Heart right ventricle (tissue), 16 donors: ENCODE measurements at regions not wholly inside any gene's neighbourhood (a gene's known extent, or its start where the extent isn't known, plus 50 kb on each side); places are given as distances from the start of the nearest gene placed in this dataset.

ENCODE experiments used
- ATAC-seq, 8 donors: fragments of 200-7000 bp; cut with Tn5 transposase; one replicate each; pipeline ENCODE4 v1.9.1; 2020; ENCODE audit warnings: mild to moderate bottlenecking in 8 of 8, moderate library complexity in 8 of 8, moderate number of reproducible peaks in 1 of 8
- DNase-seq, 2 donors: peaks; one replicate each; pipeline ENCODE4 v3.0.0-alpha.2; 2020
- H3K27ac ChIP-seq, 10 donors: fragments of 200-600 bp; sonication (generic) in 2 of 10; one replicate each; pipeline versions ENCODE4 v1.5.0 to v1.8.0; 2020 to 2022; ENCODE audit warnings: mild to moderate bottlenecking in 3 of 10
- H3K27me3 ChIP-seq, 7 donors: fragments of 200-600 bp; one replicate each; pipeline ENCODE4 v1.8.0; 2021 to 2022; ENCODE audit warnings: mild to moderate bottlenecking in 2 of 7
- H3K36me3 ChIP-seq, 9 donors: fragments of 200-600 bp; sonication (generic) in 1 of 9; one replicate each; pipeline versions ENCODE4 v1.5.0 to v1.8.0; 2020 to 2022; ENCODE audit warnings: mild to moderate bottlenecking in 2 of 9
- H3K4me1 ChIP-seq, 9 donors: fragments of 200-600 bp; sonication (generic) in 1 of 9; one replicate each; pipeline versions ENCODE4 v1.5.0 to v1.8.0; 2020 to 2022; ENCODE audit warnings: mild to moderate bottlenecking in 4 of 9
- H3K4me3 ChIP-seq, 10 donors: fragments of 200-600 bp; sonication (generic) in 2 of 10; one replicate each; pipeline versions ENCODE4 v1.5.0 to v1.8.0; 2020 to 2022; ENCODE audit warnings: mild to moderate bottlenecking in 7 of 10, moderate library complexity in 2 of 10
- H3K9me3 ChIP-seq, 11 donors: fragments of 200-600 bp in 10 of 11; sonication (generic) in 2 of 11; one replicate each; pipeline versions ENCODE4 v1.5.0 to v1.8.0; 2013 to 2022; ENCODE audit warnings: mild to moderate bottlenecking in 2 of 11, control low read depth in 1 of 11, moderate library complexity in 1 of 11
- WGBS, 2 donors: extraction: QIAGEN DNeasy Blood & Tissue Kit; methylation state at CpG; one replicate each; pipeline ENCODE4 v1.1.7; 2013; ENCODE audit warnings: inconsistent platforms in 1 of 2; 5-methylcytosine and 5-hydroxymethylcytosine counted together
- intact Hi-C, 10 donors: fragments of 100-400 bp; cut with DNase I; formaldehyde crosslinking; loops; one replicate each; pipeline versions ENCODE4 v1.11.1 to v1.14.2; 2022
- TF ChIP-seq, protein P1 (sequence below), 9 donors: fragments of 200-600 bp; sonication (generic) in 2 of 9; IDR thresholded peaks; one replicate each; pipeline versions ENCODE4 v1.5.0 to v1.8.0; 2021 to 2022; ENCODE audit warnings: antibody characterized with exemption in 9 of 9, mild to moderate bottlenecking in 5 of 9, moderate library complexity in 1 of 9
- donor health status: Arrhythmogenic right ventricular cardiomyopathy.
- donor health status: ischemic (EF 13 %, LVEDD 7.1; RV severe dilation, severe dysfunction).
- donor health status: healthy with polysubstance abuse.
- donor health status: DM: no; HTN: yes; CAD: no.
- donor health status: DM: no; HTN: no; CAD: no.
- donor health status: ischemic (EF 25% LVEDD 6.9; RV normal size, moderate dysfunction).
- donor health status: ischemic (EF 25% LVEDD 5.7; RV mildly dilated, moderate dysfunction).
- donor health status: healthy.
- donor health status: DM: yes; HTN: yes; CAD: no.
- donor health status: Ischemic cardiomyopathy.
- donor health status: ischemic (EF 35%, LVEDD 5.7; RV mildly dilated, moderate dysfunction).
- donor health status: nonischemic (EF 11% LVEDD 7.7; RV severe dilation, severe dysfunction).
- donor health status: DM: yes; HTN: yes; CAD: no.
- donor health status: PGD.
- donor health status: ischemic (EF 29% LVEDD 5.4; RV normal size, mild dysfunction).
- donor health status: nonischemic (EF 23%, LVEDD 6.1; RV moderate dilation, normal function).

DNA sequence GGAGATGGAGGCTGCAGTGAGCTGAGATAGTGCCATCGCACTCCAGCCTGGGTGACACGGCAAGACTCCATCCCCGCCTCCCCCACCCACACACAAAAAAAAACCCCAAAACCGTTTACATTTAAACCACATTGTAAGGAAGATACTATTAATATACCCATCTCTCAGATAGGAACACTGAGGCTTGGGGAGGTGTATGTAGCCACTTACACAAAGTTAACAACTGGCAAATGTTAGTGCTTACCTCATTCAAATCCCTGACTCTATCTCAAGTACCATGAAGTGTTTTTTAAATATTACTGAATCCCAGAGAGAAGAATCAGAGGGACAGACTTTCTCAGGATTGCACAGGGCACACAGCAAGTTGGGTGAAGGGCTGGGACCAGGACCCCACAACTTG is 164.5 kb downstream of the MIAT start:
- 88 to 91% methylated on average over 4 of the region's 4 CpGs for WGBS, 2 donors
- peaks cover 0 to 14% (median 0%) of the 10 kb centered on the region in 9 donors for H3K36me3 ChIP-seq
- ATAC-seq (no peak), DNase-seq (no peak)
- no peaks in the 10 kb centered on the region for H3K27me3 ChIP-seq
- intact Hi-C loops = no loop called here
- TF ChIP-seq, protein P1, sequence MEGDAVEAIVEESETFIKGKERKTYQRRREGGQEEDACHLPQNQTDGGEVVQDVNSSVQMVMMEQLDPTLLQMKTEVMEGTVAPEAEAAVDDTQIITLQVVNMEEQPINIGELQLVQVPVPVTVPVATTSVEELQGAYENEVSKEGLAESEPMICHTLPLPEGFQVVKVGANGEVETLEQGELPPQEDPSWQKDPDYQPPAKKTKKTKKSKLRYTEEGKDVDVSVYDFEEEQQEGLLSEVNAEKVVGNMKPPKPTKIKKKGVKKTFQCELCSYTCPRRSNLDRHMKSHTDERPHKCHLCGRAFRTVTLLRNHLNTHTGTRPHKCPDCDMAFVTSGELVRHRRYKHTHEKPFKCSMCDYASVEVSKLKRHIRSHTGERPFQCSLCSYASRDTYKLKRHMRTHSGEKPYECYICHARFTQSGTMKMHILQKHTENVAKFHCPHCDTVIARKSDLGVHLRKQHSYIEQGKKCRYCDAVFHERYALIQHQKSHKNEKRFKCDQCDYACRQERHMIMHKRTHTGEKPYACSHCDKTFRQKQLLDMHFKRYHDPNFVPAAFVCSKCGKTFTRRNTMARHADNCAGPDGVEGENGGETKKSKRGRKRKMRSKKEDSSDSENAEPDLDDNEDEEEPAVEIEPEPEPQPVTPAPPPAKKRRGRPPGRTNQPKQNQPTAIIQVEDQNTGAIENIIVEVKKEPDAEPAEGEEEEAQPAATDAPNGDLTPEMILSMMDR (IDR thresholded peaks at IDR 0.05) = no peak
- peaks cover 0 to 22% (median 14%) of the 10 kb centered on the region in 11 donors for H3K9me3 ChIP-seq
- no peak overlapping the region for H3K27ac ChIP-seq
- no peaks in the 10 kb centered on the region for H3K4me1 ChIP-seq
- H3K4me3 ChIP-seq = no peak overlapping the region

DNA sequence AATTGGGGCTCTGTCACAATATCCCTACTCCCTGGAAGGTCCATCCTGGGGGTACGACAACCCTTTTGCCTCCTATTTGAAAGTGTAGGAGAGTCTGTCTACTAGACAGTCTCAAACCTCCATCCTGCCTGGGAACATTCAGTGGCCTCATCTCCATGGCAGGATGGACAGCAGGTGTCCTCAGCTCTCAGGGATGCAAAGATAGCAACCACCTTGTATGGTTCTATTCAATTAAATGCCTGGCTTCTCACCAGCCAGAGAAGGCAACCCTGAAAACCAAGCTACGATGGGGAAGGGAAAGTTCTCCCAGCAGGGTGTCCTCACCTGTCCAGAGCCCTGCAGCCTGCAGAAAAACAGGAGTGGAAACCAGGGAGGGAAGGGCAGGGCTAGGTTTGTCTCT is 164.9 kb downstream of the MIAT start:
- Histone ChIP-seq H3K27ac (no peak overlapping the region), H3K4me1 (peaks cover 0 to 2% (median 0%) of the 10 kb centered on the region in 9 donors), H3K36me3 (peaks cover 0 to 12% (median 0%) of the 10 kb centered on the region in 9 donors), H3K9me3 (peaks cover 0 to 18% (median 14%) of the 10 kb centered on the region in 11 donors), H3K27me3 (no peaks in the 10 kb centered on the region), H3K4me3 (no peak overlapping the region)
- DNase-seq (no peak), ATAC-seq (no peak)
- 58 to 60% methylated on average over 2 of the region's 2 CpGs for WGBS, 2 donors
- TF ChIP-seq, protein P1 (IDR thresholded peaks at IDR 0.05) = no peak
- intact Hi-C loops = no loop called here

DNA sequence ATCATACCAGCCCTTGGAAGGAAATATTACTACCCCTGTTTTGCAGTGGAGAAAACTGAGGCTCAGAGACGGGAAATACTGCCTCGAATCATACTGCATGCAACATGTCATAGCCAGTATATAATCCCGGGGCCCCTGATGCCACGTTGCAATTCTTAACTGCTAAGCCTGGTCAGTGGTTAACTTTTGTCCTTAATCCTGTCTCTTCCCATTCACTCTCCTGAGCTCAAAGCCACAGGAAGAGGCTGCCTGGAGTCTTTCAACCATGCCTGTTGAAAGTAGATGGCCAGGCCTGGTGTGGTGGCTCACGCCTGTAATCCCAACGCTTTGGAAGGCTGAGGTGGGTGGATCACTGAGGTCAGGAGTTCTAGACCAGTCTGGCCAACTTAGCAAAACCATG is 166.6 kb downstream of the MIAT start:
- no peak for ATAC-seq
- no peak for DNase-seq
- H3K36me3 ChIP-seq = peaks cover 0 to 3% (median 0%) of the 10 kb centered on the region in 9 donors
- H3K27me3 ChIP-seq = no peaks in the 10 kb centered on the region
- TF ChIP-seq, protein P1 (IDR thresholded peaks at IDR 0.05) = no peak
- peaks cover 0 to 1% (median 0%) of the 10 kb centered on the region in 11 donors for H3K9me3 ChIP-seq
- 73 to 83% methylated on average over 6 of the region's 6 CpGs for WGBS, 2 donors
- peaks cover 0 to 5% (median 0%) of the 10 kb centered on the region in 9 donors for H3K4me1 ChIP-seq
- intact Hi-C loops = no loop called here
- H3K4me3 ChIP-seq = no peak overlapping the region
- no peak overlapping the region for H3K27ac ChIP-seq

DNA sequence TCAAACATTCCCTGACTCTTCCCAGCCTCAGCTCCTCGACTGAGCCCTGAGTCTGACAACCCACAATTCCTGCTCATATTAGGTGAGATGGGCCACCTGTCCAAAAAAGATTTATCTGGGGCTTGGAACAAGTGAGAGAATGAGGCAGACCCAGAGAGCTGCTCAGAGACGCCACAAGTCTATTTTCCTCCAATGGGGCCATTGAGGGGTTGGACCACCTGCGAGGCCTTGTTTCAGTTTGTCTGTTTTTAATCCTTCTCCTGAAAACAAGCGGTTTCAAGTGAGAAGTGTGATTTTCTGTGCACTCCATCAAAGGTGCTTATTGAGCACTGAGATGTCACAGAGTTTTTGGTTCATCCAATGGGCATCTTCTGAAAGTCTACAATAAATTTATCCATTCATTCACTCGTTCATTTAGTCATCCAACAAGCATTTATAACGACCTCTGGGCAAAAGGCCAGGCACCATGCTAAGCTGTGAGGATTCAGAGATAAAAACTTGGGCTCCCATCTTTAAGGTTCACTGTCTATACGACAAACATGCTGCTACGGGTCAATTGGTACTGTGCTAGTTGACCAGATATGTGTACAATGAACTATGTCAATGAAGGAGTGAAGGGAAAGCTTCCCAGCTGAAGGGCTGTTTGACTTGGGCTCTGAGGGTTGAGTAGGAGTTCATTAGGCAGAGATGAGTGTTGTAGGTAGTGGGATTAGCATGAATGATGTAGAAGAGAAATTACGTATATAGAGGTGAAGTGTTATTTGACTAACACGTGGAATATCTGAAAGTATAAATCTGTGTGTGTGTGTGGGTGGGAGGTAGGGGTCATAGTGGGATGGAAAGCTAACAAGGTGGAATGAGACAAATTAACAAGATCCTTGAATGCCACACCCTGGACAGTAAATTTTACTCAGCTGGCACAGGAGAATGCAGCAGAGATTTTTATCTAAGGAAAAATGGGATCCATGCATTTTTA is 168.9 kb downstream of the MIAT start:
- H3K27ac ChIP-seq = no peak overlapping the region
- peaks cover 0 to 3% (median 0%) of the 10 kb centered on the region in 9 donors for H3K36me3 ChIP-seq
- H3K27me3 ChIP-seq = no peaks in the 10 kb centered on the region
- WGBS, 2 donors = 73 to 80% methylated on average over 10 of the region's 10 CpGs
- no peaks in the 10 kb centered on the region for H3K9me3 ChIP-seq
- H3K4me3 ChIP-seq = no peak overlapping the region
- ATAC-seq (no peak), DNase-seq (no peak)
- H3K4me1 ChIP-seq = peaks cover 0 to 12% (median 0%) of the 10 kb centered on the region in 9 donors
- TF ChIP-seq, protein P1 (IDR thresholded peaks at IDR 0.05) = no peak
- intact Hi-C loops = no loop called here
